NCI-H82 (cell line): ENCODE measurements at regions not wholly inside any gene's neighbourhood (a gene's known extent, or its start where the extent isn't known, plus 50 kb on each side); places are given as distances from the start of the nearest gene placed in this dataset.
"Not testable (repeated sequence)": the region's sequence is repeated elsewhere in the genome, so short reads cannot be mapped to it uniquely, and the experiment has no call there.

Experiments
- DNase-seq: peaks from one replicate; lab custom pipeline; 2025; lab: John Stamatoyannopoulos, UW

GRCh38 chr1:222948079-222948478 lies 133.2 kb downstream of the DISP1 start:
- no peak for DNase-seq

GRCh38 chr1:222950892-222951291 lies 136.1 kb downstream of the DISP1 start:
- DNase-seq: no peak

- no peak for DNase-seq
Observed at GRCh38 chr1:222953585-222953984, 138.7 kb downstream of the DISP1 start.

GRCh38 chr1:222955964-222956363 lies 141.1 kb downstream of the DISP1 start:
- no peak for DNase-seq

GRCh38 chr1:222956601-222957000 lies 141.8 kb downstream of the DISP1 start:
- no peak for DNase-seq

- no peak for DNase-seq
Observed at GRCh38 chr1:222967466-222968240, 152.8 kb downstream of the DISP1 start.

GRCh38 chr1:222970040-222970439 lies 155.2 kb downstream of the DISP1 start:
- DNase-seq: peak; percentile 56

GRCh38 chr1:222970711-222971110 lies 155.9 kb downstream of the DISP1 start:
- DNase-seq: no peak

GRCh38 chr1:222971146-222971545 lies 156.3 kb downstream of the DISP1 start:
- DNase-seq: no peak

GRCh38 chr1:222973561-222973960 lies 158.7 kb downstream of the DISP1 start:
- no peak for DNase-seq

- no peak for DNase-seq
Observed at GRCh38 chr1:222974496-222974895, 159.7 kb downstream of the DISP1 start.

GRCh38 chr1:222975472-222976122 lies 160.8 kb downstream of the DISP1 start:
- DNase-seq: no peak

- DNase-seq: no peak
Observed at GRCh38 chr1:222976453-222976852, 161.6 kb downstream of the DISP1 start.

GRCh38 chr1:222977294-222977693 lies 162.5 kb downstream of the DISP1 start:
- DNase-seq: not testable (repeated sequence)

GRCh38 chr1:222979561-222979960 lies 163.5 kb downstream of the TLR5 start:
- DNase-seq: no peak

GRCh38 chr1:222987674-222988076 lies 155.4 kb downstream of the TLR5 start:
- no peak for DNase-seq

GRCh38 chr1:222989443-222989842 lies 153.6 kb downstream of the TLR5 start:
- DNase-seq: no peak

- DNase-seq: no peak
Observed at GRCh38 chr1:222991177-222991576, 151.9 kb downstream of the TLR5 start.

GRCh38 chr1:222991908-222992307 lies 151.1 kb downstream of the TLR5 start:
- DNase-seq: no peak

- DNase-seq: no peak
Observed at GRCh38 chr1:222994511-222995235, 148.4 kb downstream of the TLR5 start.

GRCh38 chr1:222995236-222995580 lies 147.8 kb downstream of the TLR5 start:
- DNase-seq: no peak

- DNase-seq: no peak
Observed at GRCh38 chr1:222995620-222996309, 147.3 kb downstream of the TLR5 start.
